Right lobe of liver (tissue), 6 donors: ENCODE measurements at regions not wholly inside any gene's neighbourhood (a gene's known extent, or its start where the extent isn't known, plus 50 kb on each side); places are given as distances from the start of the nearest gene placed in this dataset.
A peak's percentile ranks its signal among the peaks of the same experiment; 100 is the strongest.

ENCODE experiments used
- ATAC-seq, 4 donors: fragments of 200-7000 bp; cut with Tn5 transposase; one replicate each; pipeline ENCODE4 v1.9.1; 2020; ENCODE audit warnings: mild to moderate bottlenecking in 4 of 4, moderate library complexity in 4 of 4
- DNase-seq, 3 donors: peaks; one replicate each; pipeline ENCODE4 v3.0.0-alpha.2; 2020
- H3K27ac ChIP-seq, 3 donors: fragments of 200-600 bp; one replicate each; pipeline ENCODE4 v1.8.0; 2022
- H3K27me3 ChIP-seq, 2 donors: fragments of 200-600 bp; one replicate each; pipeline ENCODE4 v1.8.0; 2022
- H3K36me3 ChIP-seq, 4 donors: fragments of 200-600 bp; sonication (generic) in 1 of 4; one replicate each; pipeline versions ENCODE4 v1.5.1 to v1.8.0; 2017 to 2022; ENCODE audit warnings: control low read depth in 1 of 4
- H3K4me1 ChIP-seq, 4 donors: fragments of 200-600 bp; sonication (generic) in 1 of 4; one replicate each; pipeline versions ENCODE4 v1.5.1 to v1.8.0; 2017 to 2022; ENCODE audit warnings: control low read depth in 1 of 4
- H3K4me3 ChIP-seq, 3 donors: fragments of 200-600 bp; one replicate each; pipeline ENCODE4 v1.8.0; 2022
- H3K9me3 ChIP-seq, 4 donors: fragments of 200-600 bp; sonication (generic) in 1 of 4; one replicate each; pipeline versions ENCODE4 v1.5.1 to v1.8.0; 2017 to 2022; ENCODE audit warnings: control low read depth in 1 of 4
- POLR2A ChIP-seq: fragments of 450-650 bp; IDR thresholded peaks from one replicate; pipeline ENCODE4 v1.6.1; 2017; ENCODE audit warnings: antibody characterized with exemption, mild to moderate bottlenecking
- WGBS: methylation state at CpG from one replicate; pipeline ENCODE4 v1.1.6; 2018; ENCODE audit warnings: low coverage, low lambda C conversion rate; ENCODE audit not compliant: insufficient coverage; ENCODE audit errors: missing lambda C conversion rate; 5-methylcytosine and 5-hydroxymethylcytosine counted together
- intact Hi-C, 2 donors: fragments of 100-400 bp; cut with DNase I; formaldehyde crosslinking; loops; one replicate each; pipeline versions ENCODE4 v1.11.2 to v1.14.1; 2022
- TF ChIP-seq, protein P1 (sequence below), 4 donors: fragments of 200-600 bp in 3 of 4; fragments of 450-650 bp in 1 of 4; IDR thresholded peaks; one replicate each; pipeline versions ENCODE4 v1.5.1 to v1.8.0; 2016 to 2022; ENCODE audit warnings: antibody characterized with exemption in 4 of 4, mild to moderate bottlenecking in 2 of 4
- donor health status: DM: no; HTN: yes; CAD: no.
- donor health status: DM: no; HTN: no; CAD: no.
- donor health status: DM: no; HTN: no; CAD: no.
- donor health status: DM: no; HTN: yes; CAD: no.
- donor health status: DM: no; HTN: yes; CAD: no.

DNA sequence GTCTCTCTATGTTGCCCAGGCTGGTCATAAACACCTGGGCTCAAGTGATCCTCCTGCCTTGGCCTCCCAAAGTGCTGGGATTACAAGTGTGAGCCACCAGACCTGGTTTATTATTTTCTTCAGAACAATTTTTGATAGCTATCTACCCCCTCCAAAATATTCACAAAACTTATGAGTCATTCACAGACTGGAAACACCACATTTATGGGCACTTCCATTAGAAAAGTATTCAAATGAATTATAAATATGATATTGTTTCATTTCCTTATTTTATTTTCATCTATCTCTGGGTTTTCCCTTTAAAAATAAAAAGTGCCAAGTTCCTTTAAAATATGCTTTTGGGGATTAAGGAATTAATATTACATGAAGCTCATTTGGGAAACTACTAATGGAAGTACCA is 58.8 kb upstream of the MSTN start:
- ATAC-seq (no peak), DNase-seq (no peak)
- no peaks in the 10 kb centered on the region for H3K9me3 ChIP-seq
- no peaks in the 10 kb centered on the region for H3K36me3 ChIP-seq
- no peak overlapping the region for H3K4me3 ChIP-seq
- no peak overlapping the region for H3K27ac ChIP-seq
- intact Hi-C loops, result no loop called here
- H3K4me1 ChIP-seq, result no peaks in the 10 kb centered on the region
- H3K27me3 ChIP-seq, result no peaks in the 10 kb centered on the region
- TF ChIP-seq, protein P1, sequence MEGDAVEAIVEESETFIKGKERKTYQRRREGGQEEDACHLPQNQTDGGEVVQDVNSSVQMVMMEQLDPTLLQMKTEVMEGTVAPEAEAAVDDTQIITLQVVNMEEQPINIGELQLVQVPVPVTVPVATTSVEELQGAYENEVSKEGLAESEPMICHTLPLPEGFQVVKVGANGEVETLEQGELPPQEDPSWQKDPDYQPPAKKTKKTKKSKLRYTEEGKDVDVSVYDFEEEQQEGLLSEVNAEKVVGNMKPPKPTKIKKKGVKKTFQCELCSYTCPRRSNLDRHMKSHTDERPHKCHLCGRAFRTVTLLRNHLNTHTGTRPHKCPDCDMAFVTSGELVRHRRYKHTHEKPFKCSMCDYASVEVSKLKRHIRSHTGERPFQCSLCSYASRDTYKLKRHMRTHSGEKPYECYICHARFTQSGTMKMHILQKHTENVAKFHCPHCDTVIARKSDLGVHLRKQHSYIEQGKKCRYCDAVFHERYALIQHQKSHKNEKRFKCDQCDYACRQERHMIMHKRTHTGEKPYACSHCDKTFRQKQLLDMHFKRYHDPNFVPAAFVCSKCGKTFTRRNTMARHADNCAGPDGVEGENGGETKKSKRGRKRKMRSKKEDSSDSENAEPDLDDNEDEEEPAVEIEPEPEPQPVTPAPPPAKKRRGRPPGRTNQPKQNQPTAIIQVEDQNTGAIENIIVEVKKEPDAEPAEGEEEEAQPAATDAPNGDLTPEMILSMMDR (IDR thresholded peaks at IDR 0.05), result no peak

DNA sequence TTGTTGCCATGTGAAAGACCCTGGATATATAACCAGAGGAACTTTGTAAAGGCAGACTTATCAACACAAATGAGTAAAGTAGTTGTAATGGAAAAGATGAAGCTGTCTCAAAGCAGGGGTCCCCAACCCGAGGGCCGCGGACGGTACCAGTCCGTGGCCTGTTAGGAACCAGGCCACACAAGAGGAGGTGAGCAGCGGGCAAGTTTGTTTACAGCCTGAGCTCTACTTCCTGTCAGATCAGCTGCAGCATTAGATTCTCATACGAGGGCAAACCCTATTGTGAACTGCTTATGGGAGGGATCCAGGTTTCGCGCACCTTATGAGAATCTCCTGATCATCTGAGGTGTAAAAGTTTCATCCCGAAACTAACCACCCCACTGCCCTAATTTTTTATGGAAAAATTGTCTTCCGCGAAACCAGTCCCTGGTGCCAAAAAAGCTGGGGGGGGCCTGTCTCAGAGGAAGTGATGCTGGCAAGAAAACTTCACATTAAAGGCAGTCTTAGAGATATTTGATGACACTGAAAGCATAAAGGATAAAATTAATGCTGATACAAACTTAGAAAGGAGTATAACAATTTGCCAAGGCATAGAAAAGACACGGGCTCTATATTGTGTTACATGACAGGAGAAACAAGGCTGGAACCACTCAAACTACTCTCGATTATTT is 57.5 kb upstream of the MSTN start:
- ATAC-seq (peak; percentile 30 to 52 (median 39)), DNase-seq (no peak)
- TF ChIP-seq POLR2A, result no peak
- TF ChIP-seq, protein P1 (IDR thresholded peaks at IDR 0.05), result no peak
- Histone ChIP-seq H3K27ac (no peak overlapping the region), H3K4me3 (no peak overlapping the region), H3K27me3 (no peaks in the 10 kb centered on the region), H3K9me3 (no peaks in the 10 kb centered on the region), H3K4me1 (no peaks in the 10 kb centered on the region), H3K36me3 (no peaks in the 10 kb centered on the region)
- 67% methylated on average over 11 of the region's 14 CpGs for WGBS
- intact Hi-C loops, result no loop called here

DNA sequence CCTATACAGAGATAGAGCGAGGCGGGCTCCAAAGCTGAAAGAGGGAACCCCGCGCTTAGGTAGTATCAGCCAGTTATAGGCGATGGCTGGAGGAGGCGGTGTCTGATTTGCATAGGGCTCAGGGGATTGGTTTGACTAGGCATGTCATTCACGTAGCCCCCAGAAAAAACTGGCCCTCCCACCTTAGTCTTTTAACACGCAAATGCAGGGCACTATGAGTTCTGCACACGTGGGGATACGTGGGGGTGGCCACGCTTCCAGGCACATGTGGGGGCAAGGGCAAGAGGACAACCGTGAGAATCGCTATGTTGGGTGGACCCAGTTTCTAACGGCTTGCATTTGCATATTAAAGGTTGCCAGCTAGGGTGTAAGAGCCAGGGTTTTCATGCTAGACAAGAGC is 56.7 kb upstream of the MSTN start:
- Histone ChIP-seq H3K4me1 (no peaks in the 10 kb centered on the region), H3K4me3 (peak overlapping the region in 2 of 3 donors; percentile 26 to 39), H3K27ac (no peak overlapping the region), H3K27me3 (no peaks in the 10 kb centered on the region), H3K9me3 (no peaks in the 10 kb centered on the region), H3K36me3 (no peaks in the 10 kb centered on the region)
- DNase-seq, result peak; percentile 33 to 61 (median 51)
- intact Hi-C loops, result no loop called here
- peak; percentile 75 to 83 (median 78) for ATAC-seq
- WGBS, result 62% methylated on average over 8 of the region's 14 CpGs
- TF ChIP-seq, protein P1 (IDR thresholded peaks at IDR 0.05), result no peak
- TF ChIP-seq POLR2A, result no peak

DNA sequence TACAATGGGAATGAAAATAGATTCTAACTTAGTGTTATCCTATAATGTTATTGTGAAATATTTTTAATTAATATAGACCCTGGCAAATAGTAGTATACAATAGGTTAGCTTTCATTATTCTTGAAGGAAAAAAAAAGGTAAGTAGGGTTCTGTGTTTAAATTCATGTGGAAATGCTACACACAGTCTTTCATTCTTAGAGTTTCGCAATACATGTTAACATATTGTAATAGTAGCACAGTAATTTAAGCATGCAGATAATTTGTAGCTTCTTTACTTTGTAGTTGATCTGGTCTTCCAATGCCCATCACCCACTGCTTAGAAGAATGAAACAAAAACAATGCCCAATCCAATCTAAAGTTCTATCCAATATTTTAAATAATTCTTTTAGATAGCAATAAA is 54.8 kb upstream of the MSTN start:
- Histone ChIP-seq H3K27ac (no peak overlapping the region), H3K4me1 (no peaks in the 10 kb centered on the region), H3K36me3 (no peaks in the 10 kb centered on the region), H3K4me3 (no peak overlapping the region), H3K27me3 (no peaks in the 10 kb centered on the region), H3K9me3 (no peaks in the 10 kb centered on the region)
- no peak for TF ChIP-seq POLR2A
- TF ChIP-seq, protein P1 (IDR thresholded peaks at IDR 0.05), result no peak
- no peak for ATAC-seq
- no peak for DNase-seq
- intact Hi-C loops, result no loop called here
- 100% methylated on average over 1 of the region's 1 CpG for WGBS

DNA sequence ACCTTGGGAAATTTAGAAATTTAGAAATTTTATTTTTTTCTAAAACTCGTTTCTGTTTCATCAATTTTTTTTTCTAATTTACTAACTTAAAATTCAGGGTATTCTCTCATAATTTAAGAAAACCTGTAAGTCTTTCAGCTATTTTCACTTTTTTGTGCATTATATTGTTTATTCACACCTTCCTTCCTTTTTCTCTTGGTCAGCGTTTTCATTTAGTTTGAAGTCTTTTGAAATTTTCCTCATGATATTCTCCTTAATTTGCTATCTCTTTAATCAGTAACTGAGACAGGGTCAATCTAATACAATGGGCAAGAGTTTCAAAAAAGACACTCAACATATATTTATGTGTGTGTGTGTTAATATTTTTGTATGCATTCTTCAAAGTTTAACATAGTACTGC is 50.5 kb upstream of the MSTN start:
- DNase-seq, result no peak
- no peak overlapping the region for H3K4me3 ChIP-seq
- H3K9me3 ChIP-seq, result no peaks in the 10 kb centered on the region
- no peaks in the 10 kb centered on the region for H3K27me3 ChIP-seq
- ATAC-seq, result no peak
- H3K36me3 ChIP-seq, result no peaks in the 10 kb centered on the region
- H3K4me1 ChIP-seq, result no peaks in the 10 kb centered on the region
- 79% methylated on average over 2 of the region's 2 CpGs for WGBS
- intact Hi-C loops, result no loop called here
- no peak overlapping the region for H3K27ac ChIP-seq
- TF ChIP-seq, protein P1 (IDR thresholded peaks at IDR 0.05), result no peak
- no peak for TF ChIP-seq POLR2A
